Endothelial cell of hepatic sinusoid (primary cell): ENCODE measurements at regions not wholly inside any gene's neighbourhood (a gene's known extent, or its start where the extent isn't known, plus 50 kb on each side); places are given as distances from the start of the nearest gene placed in this dataset.

ENCODE experiments used
- in situ Hi-C: cut with HindIII; loops from 2 replicates; pipeline ENCODE4 v1.10.0; 2017; ENCODE audit warnings: low sequenced_read_pairs

- in situ Hi-C loops = loop anchor here (10.0 kb wide), 1 partner anchor 58 kb away; no protein-coding TSS in a partner anchor
Observed at GRCh38 chr18:10262566-10262965, 191.9 kb upstream of the APCDD1 start.

DNA sequence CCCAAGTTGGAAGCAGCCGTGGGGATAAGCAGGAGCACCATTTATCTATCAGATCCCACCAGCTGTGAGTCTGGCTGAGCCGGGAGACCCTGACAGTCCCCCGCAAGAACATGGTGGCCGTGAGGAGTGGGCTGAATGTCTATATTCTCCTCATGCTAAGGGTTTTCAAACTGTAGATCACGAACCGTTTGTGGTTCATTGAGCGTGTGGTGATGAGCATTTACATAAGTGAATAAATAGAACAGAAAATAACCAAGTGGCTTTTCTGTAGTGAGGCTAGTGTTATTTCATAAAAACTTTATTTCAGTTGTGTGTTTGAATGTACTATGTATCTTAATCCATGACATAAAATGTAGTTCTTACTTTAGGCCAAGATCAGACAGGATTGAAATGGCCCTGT lies 190.2 kb upstream of the APCDD1 start:
- in situ Hi-C loops = loop anchor here (10.0 kb wide), 1 partner anchor 59 kb away; no protein-coding TSS in a partner anchor

GRCh38 chr18:10265560-10266333 lies 188.7 kb upstream of the APCDD1 start:
- in situ Hi-C loops = loop anchor here (5.0 to 10.0 kb wide), 2 partner anchors 61 to 268 kb away; no protein-coding TSS in a partner anchor

DNA sequence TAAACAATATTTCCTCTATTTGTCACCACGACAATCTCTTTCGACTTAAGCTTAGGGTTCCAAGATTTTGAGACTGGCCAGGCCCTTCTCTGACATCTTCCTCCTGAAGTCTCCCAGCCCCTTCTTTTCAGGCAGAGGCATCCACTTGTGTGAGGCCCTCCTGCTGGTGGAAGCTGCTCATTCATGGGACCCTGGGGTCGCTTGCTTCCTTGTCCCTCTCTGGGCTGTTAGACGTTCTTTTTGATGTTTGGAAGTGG lies 188.2 kb upstream of the APCDD1 start:
- in situ Hi-C loops = loop anchor here (5.0 to 10.0 kb wide), 2 partner anchors 61 to 269 kb away; no protein-coding TSS in a partner anchor

GRCh38 chr18:10269261-10269660 lies 185.2 kb upstream of the APCDD1 start:
- in situ Hi-C loops = loop anchor here (5.0 to 10.0 kb wide), 2 partner anchors 64 to 272 kb away; no protein-coding TSS in a partner anchor

DNA sequence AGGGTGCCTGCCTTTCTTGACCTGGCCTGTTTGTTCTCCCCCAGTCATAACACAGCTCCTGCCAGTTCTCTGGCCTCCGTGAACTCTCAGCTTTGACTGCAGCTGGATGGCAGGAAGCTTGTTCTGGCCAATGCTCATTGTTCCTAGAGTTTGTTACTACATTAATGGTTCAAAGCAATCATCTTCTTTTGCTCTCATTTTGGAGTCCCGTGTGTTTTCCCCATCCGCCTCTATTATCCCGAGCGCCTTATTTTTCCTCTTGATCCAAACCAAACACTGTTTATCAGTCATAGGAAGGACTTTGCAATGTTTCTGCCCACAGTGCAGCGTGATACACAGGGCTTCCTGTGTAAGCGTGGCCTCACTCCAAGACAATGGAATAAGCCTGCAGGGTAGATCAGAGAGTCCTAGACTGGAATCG lies 184.3 kb upstream of the APCDD1 start:
- in situ Hi-C loops = no loop called here

- in situ Hi-C loops = no loop called here
Observed at GRCh38 chr18:10271481-10271880, 183.0 kb upstream of the APCDD1 start.

- in situ Hi-C loops = no loop called here
Observed at GRCh38 chr18:10274301-10274700, 180.1 kb upstream of the APCDD1 start.

- in situ Hi-C loops = no loop called here
Observed at GRCh38 chr18:10275486-10275885, 178.9 kb upstream of the APCDD1 start.

GRCh38 chr18:10278265-10278664 lies 176.2 kb upstream of the APCDD1 start:
- in situ Hi-C loops = no loop called here

GRCh38 chr18:10279471-10279870 lies 175.0 kb upstream of the APCDD1 start:
- in situ Hi-C loops = no loop called here

- in situ Hi-C loops = loop anchor here (5.0 kb wide), 2 partner anchors 72 to 73 kb away; no protein-coding TSS in a partner anchor
Observed at GRCh38 chr18:10279905-10280644, 174.4 kb upstream of the APCDD1 start.

DNA sequence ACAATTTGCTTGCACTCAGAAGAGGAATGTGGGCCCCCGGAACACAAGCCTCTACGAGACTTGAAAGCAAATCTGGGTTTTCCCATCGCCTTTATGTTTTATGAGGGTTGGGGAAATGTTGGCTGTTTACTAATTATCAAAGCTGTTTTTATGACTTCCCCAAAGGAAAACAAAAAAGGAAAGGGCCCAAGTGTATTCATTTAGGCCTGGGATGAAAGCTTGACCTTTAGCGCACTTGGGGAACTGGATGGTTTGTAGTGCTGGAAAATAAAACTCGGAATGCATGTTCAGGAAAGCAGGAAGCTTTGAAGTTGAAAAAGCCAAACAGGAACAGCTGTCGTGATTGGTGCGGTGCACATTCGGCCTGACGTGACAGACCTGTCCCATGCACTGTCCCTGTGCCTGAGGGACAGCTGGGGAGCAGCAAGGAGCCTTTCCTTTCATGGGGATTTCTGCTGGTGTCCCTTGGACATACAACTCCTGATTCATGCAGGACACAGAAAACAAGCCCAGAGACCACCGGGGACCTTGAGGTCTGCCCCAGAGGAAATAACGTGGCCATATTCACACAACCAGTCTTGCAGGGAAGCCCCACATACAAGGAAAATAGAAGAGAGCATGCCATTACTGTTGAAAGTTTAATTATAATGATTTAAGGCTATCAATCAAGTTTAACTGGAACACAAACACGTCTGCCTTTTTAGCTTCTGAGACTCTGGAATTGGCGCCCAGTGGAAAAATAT lies 169.7 kb upstream of the APCDD1 start:
- in situ Hi-C loops = loop anchor here (5.0 kb wide), 2 partner anchors 68 to 77 kb away; no protein-coding TSS in a partner anchor

DNA sequence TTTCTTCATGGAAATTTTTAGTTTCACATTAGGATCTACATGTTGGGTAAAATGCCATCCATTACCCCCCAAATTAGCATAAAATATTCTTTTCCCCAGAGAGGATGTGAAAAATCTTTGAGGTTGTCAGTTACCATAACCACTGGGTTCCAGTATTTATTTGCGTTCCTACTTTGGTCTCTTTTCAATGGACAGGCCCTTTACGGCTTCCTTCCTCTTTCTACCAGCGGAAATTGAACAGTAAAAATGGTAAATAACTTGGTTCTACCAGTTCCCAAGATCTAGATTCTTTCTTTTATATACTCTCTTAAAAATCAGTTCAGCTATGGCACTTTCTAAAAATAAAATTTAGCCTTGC lies 169.2 kb upstream of the APCDD1 start:
- in situ Hi-C loops = no loop called here

DNA sequence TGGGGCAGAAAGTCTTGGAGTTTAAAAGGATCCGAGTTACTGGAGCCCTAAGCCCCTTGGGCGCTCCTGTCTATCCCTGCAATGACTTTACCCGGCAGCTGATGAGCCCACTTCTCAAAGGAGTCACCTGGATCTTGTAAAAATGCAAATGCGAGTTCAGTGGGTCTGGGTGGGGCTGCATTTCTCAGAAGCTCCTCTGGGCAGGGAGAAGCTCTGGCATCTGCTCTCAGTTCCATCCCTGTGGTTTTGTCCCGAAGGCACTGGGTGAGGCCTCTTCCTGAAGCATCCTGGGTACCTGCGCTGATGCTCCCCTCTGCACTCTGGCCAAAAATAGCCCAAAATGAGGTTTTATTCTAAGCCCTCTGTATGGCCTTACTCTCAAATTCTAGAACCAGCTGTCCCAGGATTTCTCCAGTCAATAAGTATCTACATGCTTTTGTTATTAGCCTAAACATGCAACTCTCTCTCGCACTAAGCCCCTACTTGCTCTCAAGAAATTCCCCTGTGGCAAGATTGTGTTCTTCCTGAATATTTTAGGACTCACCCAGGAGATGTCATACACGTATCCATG lies 167.8 kb upstream of the APCDD1 start:
- in situ Hi-C loops = no loop called here

DNA sequence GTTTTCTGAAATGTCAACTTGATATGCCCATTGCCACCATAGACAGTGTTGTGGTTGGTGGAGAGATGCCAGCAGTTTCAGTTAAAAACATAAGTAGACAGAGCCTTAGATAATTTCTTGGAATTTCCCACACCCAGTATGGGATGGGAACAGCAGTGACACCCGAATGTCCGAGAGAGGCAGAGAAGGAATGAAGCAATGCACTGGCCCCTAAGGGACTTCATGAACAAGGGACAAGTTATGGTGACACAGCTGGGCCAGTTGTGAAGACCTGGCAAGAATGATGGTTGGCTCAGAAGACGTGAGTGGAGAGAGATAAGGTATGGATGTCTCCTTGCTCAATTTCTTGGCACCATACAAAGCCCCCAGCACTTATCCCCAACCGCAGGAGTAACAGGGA lies 165.2 kb upstream of the APCDD1 start:
- in situ Hi-C loops = no loop called here

- in situ Hi-C loops = no loop called here
Observed at GRCh38 chr18:10289951-10290637, 164.3 kb upstream of the APCDD1 start.

GRCh38 chr18:10290638-10291235 lies 163.7 kb upstream of the APCDD1 start:
- in situ Hi-C loops = no loop called here

- in situ Hi-C loops = no loop called here
Observed at GRCh38 chr18:10291568-10291981, 162.9 kb upstream of the APCDD1 start.

DNA sequence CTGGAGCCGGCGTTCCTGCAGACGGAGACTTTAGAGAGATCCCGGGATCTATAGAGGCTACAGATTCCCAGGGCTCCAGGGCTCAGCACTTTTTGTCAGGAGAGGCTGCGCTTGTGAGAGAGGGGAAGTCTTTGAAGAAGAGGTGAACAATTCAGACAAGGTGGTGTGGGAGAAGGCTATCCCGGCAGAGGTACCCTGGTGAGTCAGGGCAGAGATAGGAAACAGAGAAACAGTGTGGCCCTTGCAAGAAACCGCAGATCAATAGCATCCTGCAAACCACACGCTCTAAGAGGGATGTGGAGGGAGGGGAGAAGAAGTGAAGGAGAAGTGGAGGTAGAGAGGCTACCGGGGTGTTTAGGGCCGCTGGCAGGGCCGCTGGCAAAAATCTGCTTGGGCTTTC lies 160.5 kb upstream of the APCDD1 start:
- in situ Hi-C loops = no loop called here
